Keratinocyte (primary cell): ENCODE measurements at regions not wholly inside any gene's neighbourhood (a gene's known extent, or its start where the extent isn't known, plus 50 kb on each side); places are given as distances from the start of the nearest gene placed in this dataset.

Source experiments
- DNase-seq: peaks from one replicate; pipeline ENCODE4 v3.0.0-alpha.2; 2011; ENCODE audit warnings: low read depth, missing footprints, low spot score
- FAIRE-seq: peaks from 2 replicates; lab custom pipeline; 2011; peaks lifted over from hg19 to GRCh38; lab: Jason Lieb, UNC
- H2AFZ ChIP-seq: 2 replicates; pipeline ENCODE4 v1.6.0; 2012; ENCODE audit warnings: low read length, control low read depth, inconsistent platforms; ENCODE audit not compliant: control insufficient read depth
- H3K27ac ChIP-seq: 2 replicates; pipeline ENCODE4 v1.5.1; 2011; ENCODE audit warnings: low read length; ENCODE audit not compliant: control insufficient read depth, insufficient read depth
- H3K27me3 ChIP-seq: 3 replicates; pipeline ENCODE4 v1.6.0; 2011; ENCODE audit warnings: low read length; ENCODE audit not compliant: control insufficient read depth, insufficient read depth; ENCODE audit errors: extremely low read depth
- H3K36me3 ChIP-seq, 2 experiments: 2 replicates in 1 of 2; 3 replicates in 1 of 2; pipeline ENCODE4 v1.5.1; 2011; ENCODE audit warnings: low read length in 2 of 2, mild to moderate bottlenecking in 1 of 2; ENCODE audit not compliant: control insufficient read depth in 2 of 2, insufficient read depth in 2 of 2; ENCODE audit errors: extremely low read depth in 1 of 2
- H3K4me1 ChIP-seq: 3 replicates; pipeline ENCODE4 v1.5.1; 2011; ENCODE audit warnings: low read length; ENCODE audit not compliant: control insufficient read depth, insufficient read depth; ENCODE audit errors: extremely low read depth
- H3K4me2 ChIP-seq: 3 replicates; pipeline ENCODE4 v1.6.0; 2011; ENCODE audit warnings: low read depth, low read length; ENCODE audit not compliant: control insufficient read depth, insufficient read depth; ENCODE audit errors: extremely low read depth
- H3K4me3 ChIP-seq, 3 experiments: fragments of 200-600 bp in 1 of 3; sonication (generic) in 1 of 3; 2 replicates in 2 of 3; 3 replicates in 1 of 3; pipeline ENCODE4 v1.5.1; 2011 to 2016; ENCODE audit warnings: low read length in 3 of 3, mild to moderate bottlenecking in 3 of 3, control low read depth in 2 of 3, inconsistent platforms in 1 of 3, low read depth in 1 of 3, mixed read lengths in 1 of 3, mixed run types in 1 of 3, moderate library complexity in 1 of 3; ENCODE audit not compliant: control insufficient read depth in 2 of 3, insufficient read depth in 2 of 3; ENCODE audit errors: extremely low read depth in 1 of 3
- H3K79me2 ChIP-seq: 2 replicates; pipeline ENCODE4 v1.6.0; 2012; ENCODE audit warnings: low read length; ENCODE audit not compliant: control insufficient read depth, insufficient read depth
- H3K9ac ChIP-seq: 3 replicates; pipeline ENCODE4 v1.6.0; 2011; ENCODE audit warnings: low read length; ENCODE audit not compliant: control insufficient read depth, insufficient read depth; ENCODE audit errors: extremely low read depth
- H3K9me1 ChIP-seq: 3 replicates; pipeline ENCODE4 v1.6.0; 2011; ENCODE audit warnings: low read length; ENCODE audit not compliant: control insufficient read depth, insufficient read depth; ENCODE audit errors: extremely low read depth
- H3K9me3 ChIP-seq: 2 replicates; pipeline ENCODE4 v1.5.1; 2012; ENCODE audit warnings: low read depth, low read length; ENCODE audit not compliant: control insufficient read depth
- H4K20me1 ChIP-seq: 3 replicates; pipeline ENCODE4 v1.6.0; 2011; ENCODE audit warnings: low read length; ENCODE audit not compliant: control insufficient read depth, insufficient read depth; ENCODE audit errors: extremely low read depth
- EZH2 ChIP-seq: IDR thresholded peaks from one replicate; pipeline ENCODE4 v1.6.1; 2012; ENCODE audit warnings: inconsistent platforms, mild to moderate bottlenecking, low read length, moderate library complexity
- dilution Hi-C: fragments of 300-500 bp; cut with MboI; formaldehyde crosslinking; loops from one replicate; pipeline ENCODE4 v1.7.0; 2020; ENCODE audit warnings: low sequenced_read_pairs; ENCODE audit not compliant: extremely low pct_ligation_motif_present
- TF ChIP-seq, protein P1 (sequence below), 3 experiments: IDR thresholded peaks in 1 of 3; conservative IDR thresholded peaks in 1 of 3; optimal IDR thresholded peaks in 1 of 3; 2 replicates in 2 of 3; 3 replicates in 1 of 3; pipeline versions ENCODE3 to v1.5.1; 2011; ENCODE audit warnings: low read length in 3 of 3, mild to moderate bottlenecking in 3 of 3, moderate library complexity in 2 of 3, control low read depth in 1 of 3, inconsistent platforms in 1 of 3; ENCODE audit not compliant: insufficient read depth in 2 of 3; ENCODE audit errors: extremely low read depth in 1 of 3

GRCh38 chr15:87591582-87591981 is 665.0 kb downstream of the NTRK3 start:
- Histone ChIP-seq H3K4me3 (no peak overlapping the region), H3K27me3 (no peaks in the 10 kb centered on the region), H4K20me1 (no peaks in the 10 kb centered on the region), H3K9me1 (no peaks in the 10 kb centered on the region), H3K79me2 (no peaks in the 10 kb centered on the region), H3K9ac (no peak overlapping the region), H3K36me3 (no peaks in the 10 kb centered on the region), H3K9me3 (no peaks in the 10 kb centered on the region), H3K4me2 (no peak overlapping the region), H3K27ac (no peak overlapping the region), H2AFZ (no peak overlapping the region), H3K4me1 (no peaks in the 10 kb centered on the region)
- FAIRE-seq (no peak), DNase-seq (no peak)
- TF ChIP-seq, protein P1, sequence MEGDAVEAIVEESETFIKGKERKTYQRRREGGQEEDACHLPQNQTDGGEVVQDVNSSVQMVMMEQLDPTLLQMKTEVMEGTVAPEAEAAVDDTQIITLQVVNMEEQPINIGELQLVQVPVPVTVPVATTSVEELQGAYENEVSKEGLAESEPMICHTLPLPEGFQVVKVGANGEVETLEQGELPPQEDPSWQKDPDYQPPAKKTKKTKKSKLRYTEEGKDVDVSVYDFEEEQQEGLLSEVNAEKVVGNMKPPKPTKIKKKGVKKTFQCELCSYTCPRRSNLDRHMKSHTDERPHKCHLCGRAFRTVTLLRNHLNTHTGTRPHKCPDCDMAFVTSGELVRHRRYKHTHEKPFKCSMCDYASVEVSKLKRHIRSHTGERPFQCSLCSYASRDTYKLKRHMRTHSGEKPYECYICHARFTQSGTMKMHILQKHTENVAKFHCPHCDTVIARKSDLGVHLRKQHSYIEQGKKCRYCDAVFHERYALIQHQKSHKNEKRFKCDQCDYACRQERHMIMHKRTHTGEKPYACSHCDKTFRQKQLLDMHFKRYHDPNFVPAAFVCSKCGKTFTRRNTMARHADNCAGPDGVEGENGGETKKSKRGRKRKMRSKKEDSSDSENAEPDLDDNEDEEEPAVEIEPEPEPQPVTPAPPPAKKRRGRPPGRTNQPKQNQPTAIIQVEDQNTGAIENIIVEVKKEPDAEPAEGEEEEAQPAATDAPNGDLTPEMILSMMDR (optimal IDR thresholded peaks at IDR 0.05 in 1 of 3, IDR thresholded peaks at IDR 0.05 in 1 of 3, conservative IDR thresholded peaks at IDR 0.05 in 1 of 3; ENCODE audit: extremely low read depth in 1 of 3, insufficient read depth in 2 of 3, low read length in 3 of 3): no peak
- no peak for TF ChIP-seq EZH2
- dilution Hi-C loops: no loop called here

GRCh38 chr15:87591042-87591441 is 665.5 kb downstream of the NTRK3 start:
- Histone ChIP-seq H4K20me1 (no peaks in the 10 kb centered on the region), H3K27ac (no peak overlapping the region), H3K79me2 (no peaks in the 10 kb centered on the region), H3K36me3 (no peaks in the 10 kb centered on the region), H3K27me3 (no peaks in the 10 kb centered on the region), H3K4me2 (no peak overlapping the region), H3K4me1 (no peaks in the 10 kb centered on the region), H2AFZ (no peak overlapping the region), H3K9me1 (no peaks in the 10 kb centered on the region), H3K4me3 (no peak overlapping the region), H3K9ac (no peak overlapping the region), H3K9me3 (no peaks in the 10 kb centered on the region)
- FAIRE-seq (no peak), DNase-seq (no peak)
- dilution Hi-C loops: no loop called here
- no peak for TF ChIP-seq EZH2
- TF ChIP-seq, protein P1 (optimal IDR thresholded peaks at IDR 0.05 in 1 of 3, IDR thresholded peaks at IDR 0.05 in 1 of 3, conservative IDR thresholded peaks at IDR 0.05 in 1 of 3; ENCODE audit: extremely low read depth in 1 of 3, insufficient read depth in 2 of 3, low read length in 3 of 3): no peak
